Tibial nerve (tissue), 4 donors: ENCODE measurements at regions not wholly inside any gene's neighbourhood (a gene's known extent, or its start where the extent isn't known, plus 50 kb on each side); places are given as distances from the start of the nearest gene placed in this dataset.

Source experiments
- CTCF ChIP-seq, 5 experiments: fragments of 200-600 bp in 3 of 5; fragments of 450-650 bp in 2 of 5; sonication (generic) in 3 of 5; IDR thresholded peaks; one replicate each; pipeline ENCODE4 v1.5.1; 2016 to 2019; ENCODE audit warnings: antibody characterized with exemption in 5 of 5, mild to moderate bottlenecking in 3 of 5, moderate library complexity in 2 of 5
- EP300 ChIP-seq, 2 donors: sonication (generic); formaldehyde crosslinking; IDR thresholded peaks; one replicate each; pipeline ENCODE4 v1.6.1; 2017; ENCODE audit warnings: antibody characterized with exemption in 2 of 2, mild to moderate bottlenecking in 1 of 2

DNA sequence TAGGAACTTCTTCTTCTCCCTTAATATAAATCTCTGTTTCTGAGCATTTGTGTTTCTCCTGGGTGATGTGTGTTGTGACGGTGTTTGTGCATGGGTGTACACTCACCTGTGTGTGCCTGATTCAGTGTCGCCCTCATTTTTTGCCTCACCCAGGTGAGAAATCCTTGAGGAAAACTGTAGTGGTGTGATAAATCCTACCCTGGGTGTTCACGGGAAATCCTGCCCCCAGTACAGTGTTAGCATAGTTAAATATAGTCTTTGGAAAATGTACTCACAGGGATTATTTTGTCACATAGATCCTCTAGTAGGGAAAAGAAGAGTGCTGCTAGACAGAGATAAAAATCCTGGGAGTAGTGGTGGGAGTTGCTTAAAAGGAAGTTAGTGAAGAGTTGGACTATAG lies 291.9 kb upstream of the PITX2 start:
- TF ChIP-seq CTCF (IDR thresholded peaks at IDR 0.05) (no peak), EP300 (IDR thresholded peaks at IDR 0.05) (no peak)
